ENCODE measurements at regions not wholly inside any gene's neighbourhood (a gene's known extent, or its start where the extent isn't known, plus 50 kb on each side); places are given as distances from the start of the nearest gene placed in this dataset.

DNA sequence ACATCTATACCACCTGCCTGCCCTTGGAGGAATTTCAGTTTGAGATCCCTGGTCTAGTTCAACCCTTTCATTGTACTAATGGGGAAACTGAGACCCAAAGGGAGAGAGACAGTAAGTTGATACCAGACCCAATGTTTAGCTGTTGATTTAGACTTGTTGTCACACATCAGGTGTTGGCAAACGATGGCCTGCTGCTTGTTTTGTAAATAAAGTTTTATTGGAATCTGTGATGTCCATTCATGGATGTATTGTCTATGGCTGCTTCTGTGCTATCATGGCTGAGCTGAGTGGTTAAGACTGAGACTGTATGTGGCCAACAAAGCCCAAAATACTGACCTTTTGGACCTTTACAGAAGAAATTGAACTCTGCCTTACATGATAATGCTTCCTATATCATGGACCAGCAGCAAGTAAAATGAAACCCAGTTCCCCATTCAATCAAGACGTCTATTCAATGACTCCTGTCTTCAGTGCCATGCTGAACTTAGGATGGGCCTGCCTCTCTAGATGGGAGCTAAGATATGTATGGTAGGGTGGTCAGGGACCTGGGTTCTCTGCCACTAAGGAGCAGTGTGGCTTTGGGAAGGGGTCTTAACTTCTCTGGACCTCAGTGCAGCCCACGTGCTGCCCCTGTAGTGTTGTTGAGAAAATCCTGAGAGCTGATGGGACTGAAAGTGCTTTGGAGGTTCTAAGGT, 111.0 kb downstream of the IRX5 start:
- H3K36me3 ChIP-seq (ENCODE audit: insufficient read depth, low read length) = no peaks in the 10 kb centered on the region

DNA sequence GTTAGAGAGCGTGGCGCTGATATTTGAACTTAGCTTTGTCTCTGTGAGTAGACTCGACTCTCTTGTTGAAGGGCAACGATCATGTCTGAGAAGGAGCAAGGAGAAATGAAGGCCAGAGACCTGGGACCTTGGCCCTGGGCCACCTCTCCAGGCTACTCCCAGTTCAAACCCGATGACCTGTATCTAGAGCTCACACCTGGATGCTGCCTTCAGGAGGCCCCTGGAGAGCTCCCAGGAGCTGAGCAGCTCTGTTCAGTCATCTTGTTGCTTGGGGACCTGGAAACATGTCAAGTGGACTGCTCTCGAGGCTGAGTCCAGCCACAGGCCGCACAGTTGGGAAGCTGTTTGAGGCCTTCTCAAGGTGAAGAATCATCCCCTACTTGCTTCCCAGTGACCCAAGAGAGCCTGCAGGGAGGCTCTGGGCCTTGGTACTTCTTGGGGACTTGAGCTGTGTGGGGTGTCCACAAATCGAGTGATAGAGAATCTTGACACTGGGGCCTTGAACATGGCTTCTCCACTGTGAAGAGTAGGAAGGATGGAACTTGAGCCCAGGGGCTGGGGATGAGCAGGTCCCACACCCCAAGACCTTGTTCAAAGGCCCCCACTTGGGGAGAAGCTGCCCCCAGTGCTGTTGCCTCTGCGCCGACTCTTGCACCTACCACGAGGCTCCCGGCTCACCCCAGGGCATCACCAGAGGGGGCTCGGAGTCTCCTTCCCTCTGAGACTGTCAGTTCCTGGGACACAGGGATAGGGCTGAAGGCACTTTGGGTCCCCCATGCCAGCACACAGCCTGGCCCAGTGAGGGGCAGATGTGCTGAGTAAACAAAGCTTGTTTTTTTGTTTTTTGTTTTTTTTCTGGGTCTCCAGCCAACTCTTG, 112.1 kb downstream of the IRX5 start:
- H4K20me1 ChIP-seq (ENCODE audit: insufficient read depth, low read length) = no peaks in the 10 kb centered on the region
- H3K4me1 Mint-ChIP-seq (ENCODE audit: low read depth, unreplicated experiment) = no peaks in the 10 kb centered on the region
- DNase-seq (ENCODE audit: low read depth) (no peak), FAIRE-seq (no peak)
- H3K27ac Mint-ChIP-seq (ENCODE audit: unreplicated experiment) = no peak overlapping the region
- H3K9me3 Mint-ChIP-seq (ENCODE audit: unreplicated experiment) = peaks cover 5% of the 10 kb centered on the region
- no peaks in the 10 kb centered on the region for H3K36me3 ChIP-seq (ENCODE audit: insufficient read depth, low read length)
- H3K27ac ChIP-seq (ENCODE audit: low read depth, low read length) = no peak overlapping the region
- no peak overlapping the region for H3K9ac ChIP-seq (ENCODE audit: low read length)
- no peaks in the 10 kb centered on the region for H3K79me2 ChIP-seq (ENCODE audit: insufficient read depth, low read length)
- H2AFZ ChIP-seq (ENCODE audit: low read depth, low read length) = no peak overlapping the region
- H3K27me3 Mint-ChIP-seq (ENCODE audit: low read depth, unreplicated experiment) = peaks cover 44% of the 10 kb centered on the region
- no peak overlapping the region for H3K4me3 Mint-ChIP-seq (ENCODE audit: unreplicated experiment)
- H3K36me3 Mint-ChIP-seq (ENCODE audit: low read depth, unreplicated experiment) = no peaks in the 10 kb centered on the region
- H3K27me3 ChIP-seq (ENCODE audit: insufficient read depth, low read length) = peaks cover 2% of the 10 kb centered on the region
- no peak overlapping the region for H3K4me3 ChIP-seq (ENCODE audit: insufficient read depth, low read depth, low read length)
- TF ChIP-seq, protein P1, sequence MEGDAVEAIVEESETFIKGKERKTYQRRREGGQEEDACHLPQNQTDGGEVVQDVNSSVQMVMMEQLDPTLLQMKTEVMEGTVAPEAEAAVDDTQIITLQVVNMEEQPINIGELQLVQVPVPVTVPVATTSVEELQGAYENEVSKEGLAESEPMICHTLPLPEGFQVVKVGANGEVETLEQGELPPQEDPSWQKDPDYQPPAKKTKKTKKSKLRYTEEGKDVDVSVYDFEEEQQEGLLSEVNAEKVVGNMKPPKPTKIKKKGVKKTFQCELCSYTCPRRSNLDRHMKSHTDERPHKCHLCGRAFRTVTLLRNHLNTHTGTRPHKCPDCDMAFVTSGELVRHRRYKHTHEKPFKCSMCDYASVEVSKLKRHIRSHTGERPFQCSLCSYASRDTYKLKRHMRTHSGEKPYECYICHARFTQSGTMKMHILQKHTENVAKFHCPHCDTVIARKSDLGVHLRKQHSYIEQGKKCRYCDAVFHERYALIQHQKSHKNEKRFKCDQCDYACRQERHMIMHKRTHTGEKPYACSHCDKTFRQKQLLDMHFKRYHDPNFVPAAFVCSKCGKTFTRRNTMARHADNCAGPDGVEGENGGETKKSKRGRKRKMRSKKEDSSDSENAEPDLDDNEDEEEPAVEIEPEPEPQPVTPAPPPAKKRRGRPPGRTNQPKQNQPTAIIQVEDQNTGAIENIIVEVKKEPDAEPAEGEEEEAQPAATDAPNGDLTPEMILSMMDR (IDR thresholded peaks at IDR 0.05; ENCODE audit: insufficient read depth, low read depth, low read length) = no peak
- TF ChIP-seq EZH2 (IDR thresholded peaks at IDR 0.05; ENCODE audit: insufficient read depth, low read length) = no peak
- H3K4me1 ChIP-seq (ENCODE audit: insufficient read depth, low read length) = no peaks in the 10 kb centered on the region
- no peak overlapping the region for H3K4me2 ChIP-seq (ENCODE audit: low read length)
- H3K9me3 ChIP-seq (ENCODE audit: insufficient read depth, low read depth, low read length) = peaks cover 2% of the 10 kb centered on the region

More for the DNA sequence above, 111.0 kb downstream of the IRX5 start:
- peaks cover 2% of the 10 kb centered on the region for H3K27me3 ChIP-seq (ENCODE audit: insufficient read depth, low read length)
- Mint-ChIP-seq H3K4me3 (ENCODE audit: unreplicated experiment) (no peak overlapping the region), H3K9me3 (ENCODE audit: unreplicated experiment) (peaks cover 5% of the 10 kb centered on the region), H3K4me1 (ENCODE audit: low read depth, unreplicated experiment) (no peaks in the 10 kb centered on the region), H3K36me3 (ENCODE audit: low read depth, unreplicated experiment) (no peaks in the 10 kb centered on the region), H3K27me3 (ENCODE audit: low read depth, unreplicated experiment) (peaks cover 37% of the 10 kb centered on the region), H3K27ac (ENCODE audit: unreplicated experiment) (no peak overlapping the region)
- H2AFZ ChIP-seq (ENCODE audit: low read depth, low read length) = no peak overlapping the region
- no peak overlapping the region for H3K9ac ChIP-seq (ENCODE audit: low read length)
- FAIRE-seq = no peak
- no peaks in the 10 kb centered on the region for H3K79me2 ChIP-seq (ENCODE audit: insufficient read depth, low read length)
- TF ChIP-seq, protein P1 (IDR thresholded peaks at IDR 0.05; ENCODE audit: insufficient read depth, low read depth, low read length) = no peak
- no peak for DNase-seq (ENCODE audit: low read depth)
- no peak overlapping the region for H3K4me2 ChIP-seq (ENCODE audit: low read length)
- no peaks in the 10 kb centered on the region for H3K4me1 ChIP-seq (ENCODE audit: insufficient read depth, low read length)
- no peak overlapping the region for H3K4me3 ChIP-seq (ENCODE audit: insufficient read depth, low read depth, low read length)
- H4K20me1 ChIP-seq (ENCODE audit: insufficient read depth, low read length) = no peaks in the 10 kb centered on the region
- no peak overlapping the region for H3K27ac ChIP-seq (ENCODE audit: low read depth, low read length)
- H3K9me3 ChIP-seq (ENCODE audit: insufficient read depth, low read depth, low read length) = peaks cover 2% of the 10 kb centered on the region
